Stimulated activated CD8-positive, alpha-beta memory T cell treated with anti-CD3 and anti-CD28 coated beads, Interleukin-7, amount 100 ng/mL, for 24 hours (primary cell): ENCODE measurements at regions not wholly inside any gene's neighbourhood (a gene's known extent, or its start where the extent isn't known, plus 50 kb on each side); places are given as distances from the start of the nearest gene placed in this dataset.
"Not testable (repeated sequence)": the region's sequence is repeated elsewhere in the genome, so short reads cannot be mapped to it uniquely, and the experiment has no call there.

ENCODE experiments used
- DNase-seq: peaks from one replicate; pipeline ENCODE4 v3.0.0-alpha.2; 2020; ENCODE audit warnings: low read depth

GRCh38 chr6:6812427-6812826 lies 223.9 kb downstream of the LY86 start:
- DNase-seq: no peak

DNA sequence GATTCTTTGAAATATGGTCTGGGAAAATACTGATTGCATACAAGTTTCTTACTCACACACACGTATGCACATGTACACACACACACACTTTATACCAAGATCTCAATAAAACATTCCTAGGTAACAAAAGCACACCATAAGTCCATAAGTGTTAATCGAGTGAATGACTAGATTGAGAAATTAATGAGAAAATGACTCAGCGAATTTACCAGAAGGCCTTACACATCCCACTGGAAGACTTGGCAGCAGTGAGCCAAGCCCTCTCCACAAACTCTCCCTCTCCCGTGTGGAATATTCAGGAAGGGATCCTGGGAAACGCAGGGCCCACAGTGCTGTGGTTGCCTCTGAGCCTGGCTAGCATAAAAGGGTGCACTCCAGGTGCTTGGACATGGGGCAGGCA lies 227.2 kb downstream of the LY86 start:
- no peak for DNase-seq

- DNase-seq: no peak
Measured at GRCh38 chr6:6816716-6817115, 228.2 kb downstream of the LY86 start.

- DNase-seq: no peak
Measured at GRCh38 chr6:6818078-6818639, 229.6 kb downstream of the LY86 start.

- no peak for DNase-seq
Measured at GRCh38 chr6:6820641-6821238, 232.2 kb downstream of the LY86 start.

DNA sequence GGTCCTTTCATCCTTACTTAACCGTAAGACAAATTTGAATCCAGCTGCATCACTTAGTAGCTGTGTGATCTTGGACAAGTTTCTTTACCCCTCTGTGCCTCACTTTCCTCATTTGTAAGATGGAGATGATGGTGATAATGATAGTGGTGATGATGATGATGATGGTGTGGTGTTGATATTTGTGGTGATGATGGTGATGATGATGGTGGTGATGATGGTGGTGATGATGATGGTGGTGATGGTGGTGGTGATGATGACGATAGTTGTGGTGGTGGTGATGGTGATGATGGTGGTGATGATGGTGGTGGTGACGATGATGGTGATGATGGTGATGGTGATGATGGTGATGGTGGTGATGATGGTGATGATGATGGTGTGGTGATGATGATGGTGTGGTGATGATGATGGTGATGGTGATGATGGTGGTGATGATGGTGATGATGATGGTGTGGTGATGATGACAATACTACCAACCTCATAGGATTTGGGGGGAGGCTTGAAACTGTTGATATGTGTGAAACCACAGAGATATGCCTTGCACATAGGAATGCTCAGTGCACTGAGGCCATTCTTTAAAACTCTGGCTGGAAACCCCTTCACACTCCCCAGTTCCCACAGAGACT lies 233.2 kb downstream of the LY86 start:
- no peak for DNase-seq

GRCh38 chr6:6823030-6823429 lies 234.5 kb downstream of the LY86 start:
- DNase-seq: no peak

DNA sequence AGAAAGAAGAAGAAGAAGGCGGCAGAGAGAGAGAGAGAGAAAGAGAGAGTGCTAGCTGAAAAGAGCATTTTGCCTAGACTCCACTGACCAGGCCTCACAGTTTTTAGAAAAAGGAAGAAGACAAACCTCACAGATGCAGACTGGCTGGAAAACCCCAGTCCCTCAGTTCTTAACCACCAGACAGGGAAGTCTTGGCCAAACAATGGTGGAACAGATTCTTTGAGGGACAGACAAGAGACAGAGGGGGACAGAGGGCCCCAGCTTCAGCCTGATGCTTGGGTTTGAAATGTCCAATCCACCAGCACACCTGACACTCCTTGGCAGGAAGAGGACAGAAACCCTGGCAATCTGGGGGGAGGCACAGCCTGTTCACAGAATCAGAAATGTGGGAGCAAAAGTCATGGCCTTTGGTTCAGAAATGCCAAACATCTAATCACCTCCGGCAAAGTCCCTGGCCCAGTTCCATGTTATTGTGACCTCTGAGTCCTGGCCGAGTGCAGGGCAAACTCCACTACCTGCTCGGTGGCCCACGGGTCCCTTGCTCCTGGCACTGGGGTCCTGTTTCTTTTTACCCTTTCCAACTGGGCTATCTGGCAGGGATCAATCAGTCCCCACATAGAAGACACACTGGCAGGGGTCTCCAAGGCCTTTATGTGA lies 235.2 kb downstream of the LY86 start:
- DNase-seq: no peak

- DNase-seq: no peak
Measured at GRCh38 chr6:6824381-6824780, 235.9 kb downstream of the LY86 start.

GRCh38 chr6:6825193-6825784 lies 236.8 kb downstream of the LY86 start:
- no peak for DNase-seq

- DNase-seq: no peak
Measured at GRCh38 chr6:6826095-6826901, 237.8 kb downstream of the LY86 start.

DNA sequence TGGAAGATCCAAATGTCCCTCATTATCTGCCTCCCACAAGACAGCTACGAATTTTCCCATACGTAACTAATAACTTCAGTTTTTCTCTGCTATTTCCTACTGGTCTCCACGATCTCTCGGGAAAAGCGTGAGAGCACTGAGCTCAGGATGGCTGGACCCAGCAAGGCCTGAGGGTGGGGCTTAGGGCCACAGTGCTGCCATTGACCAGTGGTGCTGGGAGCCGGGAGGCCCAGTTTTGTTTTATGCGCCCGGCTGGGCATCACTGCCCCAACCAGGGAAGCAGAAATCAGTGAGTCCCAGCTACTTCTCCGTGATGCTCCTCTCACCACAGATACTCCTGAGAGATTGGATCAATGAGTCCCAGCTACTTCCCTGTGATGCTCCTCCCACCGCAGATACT lies 238.4 kb downstream of the LY86 start:
- no peak for DNase-seq

DNA sequence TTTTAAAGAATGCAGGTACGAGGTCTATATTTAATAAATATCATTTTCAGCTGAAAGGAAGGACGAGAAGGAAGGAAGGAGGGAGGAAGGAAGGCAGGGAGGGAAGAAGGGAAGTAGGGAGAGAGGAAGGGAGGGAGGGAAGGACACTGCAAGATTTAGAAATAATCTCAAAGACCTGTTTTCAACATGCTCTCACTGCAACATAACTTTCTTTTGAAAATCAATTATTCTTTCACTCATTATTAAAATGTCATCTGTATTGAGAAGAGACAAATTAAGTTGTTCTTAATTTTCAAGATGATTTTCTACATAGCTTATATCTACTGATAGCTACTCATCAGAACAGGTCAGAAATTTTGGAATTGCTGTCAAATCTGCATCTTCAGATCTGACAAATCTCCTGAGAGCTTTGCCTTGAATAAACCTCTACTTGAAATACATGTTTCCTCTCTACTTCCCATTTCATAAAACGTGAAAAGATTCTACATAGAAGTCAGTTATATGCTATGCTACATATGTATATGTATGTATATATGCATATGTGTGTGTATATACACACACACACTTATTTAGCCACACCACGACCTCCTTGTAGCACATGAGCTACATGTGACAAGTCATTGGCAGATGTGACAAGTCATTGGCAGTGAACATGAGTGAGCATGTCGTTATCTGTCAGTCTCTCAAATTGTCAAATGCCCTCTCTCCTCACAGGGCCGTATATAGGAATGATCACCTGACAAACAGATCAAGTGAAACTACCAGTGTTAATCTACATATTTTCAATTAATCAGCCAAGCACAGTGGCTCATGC lies 241.6 kb downstream of the LY86 start:
- no peak for DNase-seq

DNA sequence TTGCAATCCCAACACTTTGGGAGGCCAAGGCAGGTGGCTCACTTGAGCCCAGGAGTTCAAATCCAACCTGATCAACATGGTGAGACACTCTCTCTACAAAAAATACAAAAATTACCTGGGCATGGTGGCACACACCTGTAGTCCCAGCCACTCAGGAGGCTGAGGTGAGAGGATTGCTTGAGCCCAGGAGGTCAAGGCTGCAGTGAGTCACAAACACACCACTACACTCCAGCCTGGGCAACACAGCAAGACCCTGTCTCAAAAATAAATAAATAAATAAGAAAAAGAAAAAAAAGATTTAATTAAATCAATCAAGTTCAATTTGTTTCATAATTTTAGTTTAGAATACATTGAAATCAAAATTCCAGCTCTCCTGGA lies 242.2 kb downstream of the LY86 start:
- DNase-seq: not testable (repeated sequence)

DNA sequence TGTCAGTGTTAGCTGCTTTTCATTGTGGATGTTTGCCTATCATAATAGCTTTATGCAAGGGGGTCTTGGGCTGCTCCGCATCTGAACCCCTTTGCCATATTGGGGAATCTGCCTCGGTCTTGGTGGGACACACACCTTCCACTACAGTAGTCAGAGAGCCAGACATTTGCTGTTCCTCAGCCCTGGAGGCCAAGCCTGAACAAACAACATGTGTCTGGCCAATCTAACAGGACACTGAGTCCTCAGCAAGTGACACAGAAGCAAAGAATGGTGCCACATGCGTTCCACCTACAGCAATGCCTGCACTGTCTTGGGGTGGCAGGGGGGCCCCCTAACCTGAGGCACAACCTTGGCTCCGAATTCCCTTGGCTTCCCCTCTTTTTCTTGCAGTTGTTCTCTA lies 243.9 kb downstream of the LY86 start:
- DNase-seq: no peak

- no peak for DNase-seq
Measured at GRCh38 chr6:6834356-6835222, 246.1 kb downstream of the LY86 start.

DNA sequence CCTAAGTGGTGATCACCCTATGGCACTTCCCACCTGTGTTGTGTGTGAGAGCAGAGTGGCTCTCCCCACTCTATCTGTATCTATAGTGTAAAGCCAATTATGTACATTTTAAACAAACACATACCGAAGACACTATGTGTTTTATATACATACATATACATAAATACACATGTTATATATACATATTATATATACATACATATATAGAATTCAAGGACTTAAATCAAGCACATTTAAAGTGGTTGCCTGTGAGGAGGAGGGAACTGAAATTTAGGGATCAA lies 246.6 kb downstream of the LY86 start:
- no peak for DNase-seq

DNA sequence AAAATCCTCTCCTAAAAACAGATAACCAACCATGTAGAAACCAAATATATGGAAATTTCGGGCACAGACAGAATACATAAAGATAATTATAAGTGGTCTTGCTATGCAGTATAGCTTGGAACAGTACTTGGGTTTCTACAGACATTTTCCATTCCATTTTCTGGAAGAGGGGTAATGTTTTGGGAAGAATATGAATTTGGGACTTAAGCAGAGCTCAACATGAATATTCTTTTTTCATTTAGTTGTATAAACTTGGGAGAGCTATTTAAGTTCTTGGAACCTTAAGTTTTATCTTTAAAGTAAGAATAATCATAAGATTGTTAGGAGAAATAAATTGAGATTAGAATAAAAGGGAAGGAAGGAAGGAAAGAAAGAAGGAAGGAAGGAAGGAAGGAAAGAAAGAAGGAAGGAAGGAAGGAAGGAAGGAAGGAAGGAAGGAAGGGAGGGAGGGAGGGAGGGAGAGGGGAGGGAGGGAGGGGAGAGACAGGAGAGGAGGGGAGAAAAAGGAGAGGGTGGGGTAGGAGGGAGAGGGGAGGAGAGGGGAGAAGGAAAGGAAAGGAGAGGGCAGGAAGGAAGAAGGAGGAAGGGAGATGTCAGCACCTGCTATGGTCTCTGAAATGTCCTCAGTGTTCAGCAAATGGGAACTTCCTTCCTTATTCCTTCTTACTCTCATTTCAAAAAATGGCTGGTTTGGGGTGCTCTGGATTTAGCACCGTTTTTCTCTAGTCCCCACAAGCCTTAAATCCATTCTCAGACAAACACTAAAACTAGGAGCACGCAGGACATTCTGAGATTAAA lies 248.3 kb downstream of the LY86 start:
- DNase-seq: no peak

DNA sequence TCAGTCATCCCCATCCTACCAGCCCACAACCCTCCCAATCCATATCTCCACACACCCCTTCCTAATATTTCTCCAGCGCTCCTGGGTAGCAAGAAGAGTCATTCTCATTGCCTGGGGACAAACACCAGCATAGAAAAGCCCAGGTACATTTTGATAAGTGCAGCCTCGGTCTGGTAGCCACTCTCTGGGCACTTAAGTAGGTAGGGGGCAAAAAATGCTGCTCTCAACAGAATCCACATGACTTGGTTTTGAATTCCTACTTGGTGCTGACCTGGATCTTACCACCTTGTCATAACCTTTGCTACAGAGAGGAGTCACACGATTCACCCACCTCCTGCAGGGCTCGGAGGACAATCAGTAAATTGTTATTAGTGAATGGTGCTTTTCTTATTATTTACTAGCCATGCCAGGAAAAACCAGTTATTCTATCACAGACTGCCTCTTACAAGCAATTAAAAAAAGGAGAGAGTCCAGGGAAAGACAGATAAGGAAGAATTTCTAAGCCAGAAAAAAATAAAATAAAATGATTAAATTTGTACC lies 249.1 kb downstream of the LY86 start:
- no peak for DNase-seq
